Type B pancreatic cell (in vitro differentiated cells): ENCODE measurements at regions not wholly inside any gene's neighbourhood (a gene's known extent, or its start where the extent isn't known, plus 50 kb on each side); places are given as distances from the start of the nearest gene placed in this dataset.

Experiments used
- DNase-seq: peaks from one replicate; pipeline ENCODE4 v3.0.0; 2021; ENCODE audit warnings: mixed read lengths; ENCODE audit not compliant: unreplicated experiment; ENCODE audit errors: extremely low spot score
- H3K27ac Mint-ChIP-seq: 2 replicates; pipeline ENCODE4 v1.8.0; 2021; ENCODE audit warnings: mild to moderate bottlenecking, mixed read lengths
- H3K27me3 Mint-ChIP-seq: 2 replicates; pipeline ENCODE4 v1.8.0; 2021; ENCODE audit warnings: mixed read lengths
- H3K36me3 Mint-ChIP-seq: 2 replicates; pipeline ENCODE4 v1.8.0; 2021; ENCODE audit warnings: mixed read lengths
- H3K4me1 Mint-ChIP-seq: one replicate; pipeline ENCODE4 v1.8.0; 2021; ENCODE audit warnings: mixed read lengths; ENCODE audit not compliant: unreplicated experiment
- H3K4me3 Mint-ChIP-seq: 2 replicates; pipeline ENCODE4 v1.8.0; 2021; ENCODE audit warnings: mild to moderate bottlenecking, mixed read lengths
- H3K9me3 Mint-ChIP-seq: 2 replicates; pipeline ENCODE4 v1.8.0; 2021; ENCODE audit warnings: mixed read lengths
- TF ChIP-seq, protein P1 (sequence below): fragments of 200-600 bp; sonication (generic); conservative IDR thresholded peaks from 2 replicates; pipeline ENCODE4 v1.5.0; 2021; ENCODE audit warnings: antibody characterized with exemption, mild to moderate bottlenecking

GRCh38 chr13:95352486-95352885 lies 51.2 kb upstream of the ABCC4 start:
- Mint-ChIP-seq H3K27ac (no peak overlapping the region), H3K4me1 (peaks cover 14% of the 10 kb centered on the region), H3K36me3 (no peaks in the 10 kb centered on the region), H3K27me3 (no peaks in the 10 kb centered on the region), H3K9me3 (no peaks in the 10 kb centered on the region), H3K4me3 (no peak overlapping the region)
- DNase-seq: no peak
- TF ChIP-seq, protein P1, sequence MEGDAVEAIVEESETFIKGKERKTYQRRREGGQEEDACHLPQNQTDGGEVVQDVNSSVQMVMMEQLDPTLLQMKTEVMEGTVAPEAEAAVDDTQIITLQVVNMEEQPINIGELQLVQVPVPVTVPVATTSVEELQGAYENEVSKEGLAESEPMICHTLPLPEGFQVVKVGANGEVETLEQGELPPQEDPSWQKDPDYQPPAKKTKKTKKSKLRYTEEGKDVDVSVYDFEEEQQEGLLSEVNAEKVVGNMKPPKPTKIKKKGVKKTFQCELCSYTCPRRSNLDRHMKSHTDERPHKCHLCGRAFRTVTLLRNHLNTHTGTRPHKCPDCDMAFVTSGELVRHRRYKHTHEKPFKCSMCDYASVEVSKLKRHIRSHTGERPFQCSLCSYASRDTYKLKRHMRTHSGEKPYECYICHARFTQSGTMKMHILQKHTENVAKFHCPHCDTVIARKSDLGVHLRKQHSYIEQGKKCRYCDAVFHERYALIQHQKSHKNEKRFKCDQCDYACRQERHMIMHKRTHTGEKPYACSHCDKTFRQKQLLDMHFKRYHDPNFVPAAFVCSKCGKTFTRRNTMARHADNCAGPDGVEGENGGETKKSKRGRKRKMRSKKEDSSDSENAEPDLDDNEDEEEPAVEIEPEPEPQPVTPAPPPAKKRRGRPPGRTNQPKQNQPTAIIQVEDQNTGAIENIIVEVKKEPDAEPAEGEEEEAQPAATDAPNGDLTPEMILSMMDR: no peak

DNA sequence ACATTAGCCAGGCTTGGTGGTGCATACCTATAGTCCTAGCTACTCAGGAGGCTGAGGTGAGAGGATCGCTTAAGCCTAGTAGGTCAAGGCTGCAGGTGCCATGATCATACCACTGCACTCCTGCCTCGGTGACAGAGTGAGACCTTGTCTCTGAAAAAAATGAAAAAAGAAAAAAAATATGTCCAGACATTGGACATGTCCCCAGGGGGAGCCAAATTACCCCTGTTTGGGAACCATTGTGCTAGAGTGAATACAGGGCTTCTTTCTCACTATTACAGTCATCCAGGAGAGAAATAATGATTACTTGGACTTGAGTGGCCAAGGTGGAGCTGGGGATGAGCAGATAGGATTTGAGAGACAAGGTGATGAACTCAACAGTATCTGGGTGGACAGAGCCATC lies 52.9 kb upstream of the ABCC4 start:
- DNase-seq: no peak
- Mint-ChIP-seq H3K27ac (no peak overlapping the region), H3K9me3 (no peaks in the 10 kb centered on the region), H3K4me1 (peaks cover 14% of the 10 kb centered on the region), H3K4me3 (no peak overlapping the region), H3K27me3 (no peaks in the 10 kb centered on the region), H3K36me3 (no peaks in the 10 kb centered on the region)
- TF ChIP-seq, protein P1: no peak

GRCh38 chr13:95354680-95355487 lies 53.6 kb upstream of the ABCC4 start:
- DNase-seq: no peak
- no peaks in the 10 kb centered on the region for H3K36me3 Mint-ChIP-seq
- no peaks in the 10 kb centered on the region for H3K27me3 Mint-ChIP-seq
- no peaks in the 10 kb centered on the region for H3K9me3 Mint-ChIP-seq
- H3K4me3 Mint-ChIP-seq: no peak overlapping the region
- TF ChIP-seq, protein P1: no peak
- peak overlapping the region; percentile 68 for H3K27ac Mint-ChIP-seq
- peaks cover 14% of the 10 kb centered on the region for H3K4me1 Mint-ChIP-seq

- TF ChIP-seq, protein P1: no peak
- H3K4me3 Mint-ChIP-seq: no peak overlapping the region
- H3K27me3 Mint-ChIP-seq: no peaks in the 10 kb centered on the region
- peak overlapping the region; percentile 68 for H3K27ac Mint-ChIP-seq
- peaks cover 16% of the 10 kb centered on the region for H3K4me1 Mint-ChIP-seq
- H3K9me3 Mint-ChIP-seq: no peaks in the 10 kb centered on the region
- DNase-seq: no peak
- no peaks in the 10 kb centered on the region for H3K36me3 Mint-ChIP-seq
Observed at GRCh38 chr13:95355494-95355893, 54.2 kb upstream of the ABCC4 start.

DNA sequence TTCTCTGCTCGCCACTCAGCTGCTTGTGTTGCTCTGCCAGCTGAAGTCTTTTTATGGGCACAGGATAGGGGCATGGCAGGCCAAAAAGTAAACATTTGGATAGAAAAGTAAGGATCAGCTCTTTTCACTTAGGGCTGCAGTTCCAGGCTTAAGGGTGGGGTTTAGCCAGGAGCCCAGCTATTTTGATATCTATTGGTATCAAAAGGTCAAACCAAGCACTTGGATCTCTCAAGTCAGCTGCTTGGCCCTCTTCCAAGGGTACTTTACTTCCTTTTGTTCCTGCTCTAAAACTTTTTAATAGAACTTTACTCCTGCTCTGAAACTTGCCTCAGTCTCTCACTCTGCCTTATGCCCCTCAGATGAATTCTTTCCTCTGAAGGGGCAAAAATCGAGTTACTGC lies 55.7 kb upstream of the ABCC4 start:
- no peak for DNase-seq
- H3K27ac Mint-ChIP-seq: no peak overlapping the region

More for the DNA sequence above, 55.7 kb upstream of the ABCC4 start:
- Mint-ChIP-seq H3K36me3 (no peaks in the 10 kb centered on the region), H3K9me3 (no peaks in the 10 kb centered on the region), H3K4me3 (no peak overlapping the region), H3K4me1 (peaks cover 18% of the 10 kb centered on the region), H3K27me3 (peaks cover 2% of the 10 kb centered on the region)
- TF ChIP-seq, protein P1: no peak
